ENCODE measurements at regions not wholly inside any gene's neighbourhood (a gene's known extent, or its start where the extent isn't known, plus 50 kb on each side); places are given as distances from the start of the nearest gene placed in this dataset.

GRCh38 chr9:38285236-38285635 is 107.3 kb upstream of the ALDH1B1 start:
- TF ChIP-seq CTCF (IDR thresholded peaks at IDR 0.05; ENCODE audit: insufficient read depth, low read length, poor library complexity, severe bottlenecking) (no peak), EZH2phosphoT487 (conservative IDR thresholded peaks at IDR 0.05; ENCODE audit: low read length) (no peak)

All from SU-DHL-6 (cell line).